T-helper 2 cell treated with Interferon-gamma antibody and Interleukin-4, amounts not matched to agents 100 ng/mL and 5 ng/mL, for 36 hours (primary cell): ENCODE measurements at regions not wholly inside any gene's neighbourhood (a gene's known extent, or its start where the extent isn't known, plus 50 kb on each side); places are given as distances from the start of the nearest gene placed in this dataset.

Experiments
- intact Hi-C: fragments of 100-400 bp; cut with micrococcal nuclease; formaldehyde crosslinking; loops from one replicate; pipeline ENCODE4 v1.15.1; 2023

DNA sequence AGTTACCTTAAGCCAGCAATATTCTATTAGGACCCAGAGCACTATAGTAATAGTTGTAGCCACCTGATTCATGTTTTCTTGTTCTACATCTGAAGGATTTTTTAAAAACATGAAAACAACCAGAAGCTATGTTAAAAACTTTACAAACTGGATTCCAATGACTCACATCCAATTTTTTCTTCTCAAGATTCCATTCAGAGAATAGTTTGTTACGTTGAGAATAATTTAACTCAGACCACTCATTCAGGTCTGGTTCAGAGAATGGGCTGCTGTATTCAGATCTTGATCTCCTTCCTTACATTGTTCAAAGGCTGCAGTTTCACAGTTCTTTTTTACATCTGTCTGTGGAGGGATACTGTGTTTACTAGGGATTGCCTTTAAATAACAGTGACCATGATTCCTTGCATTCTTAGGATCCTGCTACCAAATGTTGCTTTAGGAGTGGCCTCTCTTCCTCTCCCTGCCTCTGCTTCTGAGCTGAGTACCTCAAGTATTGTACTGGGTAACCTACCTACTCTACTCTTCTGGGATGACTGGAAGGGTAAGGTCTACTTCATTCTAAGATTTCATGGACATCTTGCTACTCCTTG lies 448.0 kb upstream of the FBXO33 start:
- intact Hi-C loops, result no loop called here

DNA sequence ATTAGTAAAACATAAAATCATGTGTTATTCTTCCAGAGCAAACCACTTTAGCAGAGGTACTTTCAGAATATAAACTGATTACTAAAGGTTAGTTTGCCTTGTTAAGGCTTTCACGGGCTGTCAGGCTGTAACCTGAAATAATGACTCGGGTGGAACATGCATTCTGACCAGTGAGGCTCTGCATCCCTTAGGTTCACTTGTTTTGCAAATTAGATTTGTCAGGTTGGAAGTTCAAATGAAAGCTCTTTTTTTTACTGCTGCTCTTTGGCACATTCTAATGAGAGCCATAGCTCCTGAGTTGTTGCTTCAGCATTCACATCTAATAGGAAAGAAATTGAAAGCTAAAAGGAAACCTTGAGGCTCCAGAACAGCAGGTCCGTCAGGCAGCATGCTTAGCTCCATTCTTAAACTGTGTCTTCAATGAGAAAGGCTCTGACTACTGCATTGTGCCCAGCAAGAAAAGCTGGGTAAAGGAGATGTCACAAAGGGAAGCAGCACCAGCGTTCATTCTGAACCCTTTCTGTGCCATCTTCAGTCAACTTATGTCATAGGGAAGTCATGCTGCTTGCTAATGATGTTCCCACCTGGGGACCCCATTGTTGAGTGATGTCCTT lies 445.5 kb upstream of the FBXO33 start:
- intact Hi-C loops, result no loop called here

DNA sequence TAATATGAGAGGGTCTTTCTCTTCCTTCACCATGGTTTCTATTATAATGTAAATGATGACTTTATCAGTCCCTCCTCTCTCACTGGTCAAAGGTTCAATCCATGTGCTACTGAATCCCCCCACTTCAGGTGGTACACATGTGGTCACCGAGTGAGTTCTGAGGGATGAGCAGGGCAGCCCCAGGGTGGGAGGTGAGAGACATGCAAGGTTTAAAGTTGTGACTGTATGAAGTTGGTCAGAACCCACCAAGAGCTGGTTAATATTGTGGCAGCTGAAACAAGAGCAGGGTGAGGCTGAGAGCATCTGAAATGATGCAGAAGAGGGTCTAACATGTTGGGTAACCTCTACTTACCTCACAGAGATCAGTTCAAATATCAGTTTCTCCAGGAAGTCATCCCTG lies 444.7 kb upstream of the FBXO33 start:
- intact Hi-C loops, result no loop called here

DNA sequence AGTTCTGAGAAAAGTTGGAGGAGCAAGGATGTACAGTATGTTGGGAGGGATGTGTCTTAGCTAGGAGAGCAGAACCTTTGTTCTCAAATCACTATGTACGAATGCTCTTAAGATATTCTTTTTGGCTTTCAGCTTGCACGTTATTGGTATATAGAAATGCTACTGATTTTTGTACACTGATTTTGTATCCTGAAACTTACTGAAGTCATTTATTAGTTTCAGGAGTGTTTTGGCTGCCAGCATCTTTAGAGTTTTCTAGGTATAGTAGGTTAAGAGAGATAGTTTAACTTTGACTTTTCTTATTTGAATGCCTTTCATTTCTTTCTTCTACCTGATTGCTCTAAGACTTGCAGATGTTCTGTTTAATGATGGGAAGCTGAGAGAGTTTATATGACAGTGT lies 442.8 kb upstream of the FBXO33 start:
- intact Hi-C loops, result no loop called here

DNA sequence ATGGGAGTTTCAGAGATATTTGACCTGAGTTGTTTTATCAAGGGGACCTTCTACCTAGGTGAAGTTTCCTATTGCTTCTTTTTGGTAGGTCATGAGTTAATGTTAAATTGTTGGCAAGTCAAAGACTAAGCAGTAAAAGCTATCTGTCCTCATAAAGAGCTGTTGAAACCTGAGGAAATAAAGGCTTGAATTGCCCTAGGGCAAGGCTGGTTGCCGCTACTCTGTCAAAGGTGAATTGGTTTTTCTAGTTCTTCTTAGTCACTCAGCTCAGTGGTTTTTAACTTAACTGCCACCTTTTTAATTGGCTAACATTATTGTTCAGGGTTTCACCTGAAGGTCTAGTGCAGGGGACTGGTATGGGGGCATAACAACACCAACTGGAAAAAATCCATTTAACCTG lies 441.6 kb upstream of the FBXO33 start:
- intact Hi-C loops, result no loop called here

DNA sequence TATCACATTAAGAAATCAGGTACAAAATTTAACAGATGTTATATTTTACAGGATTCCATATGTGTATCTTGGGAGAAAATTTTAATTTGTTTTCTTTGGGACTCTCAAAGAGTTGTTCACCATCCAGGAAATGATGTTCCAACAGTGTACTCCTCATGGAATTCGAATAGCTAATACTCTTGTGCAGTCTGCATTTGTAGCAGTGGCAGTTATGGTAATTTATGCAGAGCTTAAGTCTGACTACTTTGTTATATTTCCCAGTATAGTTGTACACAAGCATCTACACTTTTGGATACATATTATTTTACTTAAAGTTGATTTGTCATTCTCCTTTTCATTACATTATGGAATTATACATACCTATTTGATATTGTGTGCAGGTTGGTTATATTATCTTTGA lies 436.7 kb upstream of the FBXO33 start:
- intact Hi-C loops, result no loop called here

DNA sequence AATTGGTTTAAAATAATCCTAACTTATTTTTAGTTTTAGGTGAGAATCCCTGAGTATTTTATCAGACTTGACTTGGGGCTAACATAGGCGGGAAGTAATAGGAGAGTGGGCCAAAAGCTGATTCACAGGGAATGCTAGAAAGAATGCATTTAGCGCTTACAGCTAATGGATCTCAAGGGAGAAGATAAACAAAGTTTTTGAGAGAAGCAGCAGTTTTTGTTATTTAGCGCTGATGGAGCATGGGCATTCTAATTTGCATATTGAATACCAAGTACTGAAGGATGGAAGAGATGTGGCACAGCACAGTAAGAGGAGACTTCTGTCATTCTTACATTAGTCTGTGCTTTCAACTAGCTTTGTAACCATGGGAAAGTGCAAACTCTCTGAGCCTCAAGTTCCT lies 436.0 kb upstream of the FBXO33 start:
- intact Hi-C loops, result no loop called here

DNA sequence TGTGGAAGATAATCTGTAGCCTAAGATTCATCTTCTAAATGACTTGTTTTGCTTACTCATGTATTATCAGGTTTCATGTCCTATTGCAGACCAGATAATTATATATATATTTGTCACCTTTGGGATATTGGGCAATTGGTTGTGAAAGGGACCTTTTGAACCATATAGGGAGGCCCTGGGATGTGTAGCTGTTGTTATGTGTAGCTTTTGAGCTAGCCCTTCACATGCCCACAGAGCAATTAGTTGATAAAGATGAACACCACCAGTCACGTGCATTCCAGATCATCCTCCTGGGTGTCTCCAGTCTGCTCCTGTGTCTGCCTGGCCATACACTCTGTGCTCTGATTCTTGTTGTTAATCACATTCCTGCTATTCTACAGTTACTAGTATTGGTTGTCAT lies 431.2 kb upstream of the FBXO33 start:
- intact Hi-C loops, result no loop called here

DNA sequence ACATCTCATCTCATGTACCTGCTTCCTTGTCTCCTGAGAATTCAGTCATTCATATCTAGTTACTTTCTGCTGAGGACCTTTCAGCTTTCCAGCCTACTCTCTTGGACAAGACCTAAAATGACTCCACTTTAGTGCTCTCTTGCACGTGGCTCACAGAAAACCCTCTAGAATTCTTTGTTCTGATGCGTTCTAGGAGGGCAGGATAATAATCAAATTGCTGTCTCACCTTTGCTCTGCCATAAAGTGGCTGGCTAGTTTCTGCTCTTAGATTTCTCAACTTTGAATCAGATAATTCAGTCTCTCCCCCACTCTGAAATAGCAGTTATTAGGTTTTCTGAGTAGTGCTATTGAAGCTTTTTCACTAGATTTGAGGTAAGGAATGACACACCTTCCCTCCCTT lies 429.5 kb upstream of the FBXO33 start:
- intact Hi-C loops, result no loop called here

DNA sequence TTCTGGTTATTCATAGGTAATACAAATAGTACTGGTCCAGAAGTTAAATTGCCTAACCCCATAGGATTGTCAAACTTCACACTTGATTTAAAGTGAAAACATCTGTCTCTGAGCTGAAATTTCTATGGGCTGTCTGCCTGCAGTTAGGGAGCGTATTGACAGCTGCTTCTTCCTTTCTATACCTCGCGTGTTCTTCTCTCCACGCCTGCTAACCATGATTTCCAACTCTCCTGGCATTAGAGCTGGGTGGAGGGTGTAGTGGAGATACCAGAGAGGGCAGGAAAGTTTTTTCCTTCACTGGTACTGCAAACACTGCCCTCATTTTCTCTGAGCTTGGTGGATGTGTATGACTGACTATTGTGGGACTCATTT lies 429.0 kb upstream of the FBXO33 start:
- intact Hi-C loops, result no loop called here

DNA sequence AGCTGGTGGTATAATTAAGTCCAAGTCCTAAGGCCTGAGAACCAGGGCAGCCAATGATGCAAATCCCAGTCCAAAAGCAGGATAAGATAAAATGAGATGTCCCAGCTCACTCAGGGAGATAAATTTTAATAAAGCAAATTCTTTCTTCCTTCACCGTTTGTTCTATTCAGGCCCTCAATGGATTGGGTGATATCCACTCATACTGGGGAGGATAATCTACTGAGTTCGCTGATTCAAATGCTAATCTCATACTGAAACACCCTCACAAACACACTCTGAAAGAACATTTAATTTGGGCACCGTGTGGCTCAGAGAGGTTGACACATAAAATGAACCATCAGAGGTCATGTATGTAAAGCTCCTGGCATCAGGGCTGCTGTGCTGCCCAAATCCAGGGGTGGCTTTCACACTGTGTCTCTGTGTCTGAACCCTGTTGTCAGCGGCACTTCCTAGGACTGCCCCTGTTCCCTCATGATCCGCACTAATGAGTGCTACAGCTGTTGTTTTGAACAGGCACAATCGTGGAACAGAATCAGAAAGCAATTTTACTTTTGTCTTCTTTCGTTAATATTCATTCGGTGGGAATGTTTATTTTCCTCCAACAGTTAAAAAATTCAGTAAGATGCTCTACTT lies 428.5 kb upstream of the FBXO33 start:
- intact Hi-C loops, result no loop called here

DNA sequence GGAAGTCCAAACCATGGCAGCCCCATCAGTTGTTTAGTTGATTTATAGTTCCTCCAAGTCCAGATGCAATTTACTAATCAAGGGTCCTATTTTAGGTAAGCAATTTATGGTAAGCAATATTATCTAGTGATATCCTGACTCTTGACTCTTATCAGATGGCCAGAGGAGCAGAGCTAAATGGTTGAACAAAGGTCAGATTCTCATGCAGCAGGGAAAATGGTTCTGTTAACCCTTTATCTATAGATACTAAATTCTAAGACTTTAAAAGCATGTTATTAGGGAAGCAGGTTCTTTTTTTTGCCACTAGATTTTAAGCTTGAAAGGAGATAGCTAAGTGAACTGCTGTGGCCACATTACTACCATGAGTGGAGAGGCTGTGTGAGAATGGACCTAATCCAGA lies 427.1 kb upstream of the FBXO33 start:
- intact Hi-C loops, result no loop called here

DNA sequence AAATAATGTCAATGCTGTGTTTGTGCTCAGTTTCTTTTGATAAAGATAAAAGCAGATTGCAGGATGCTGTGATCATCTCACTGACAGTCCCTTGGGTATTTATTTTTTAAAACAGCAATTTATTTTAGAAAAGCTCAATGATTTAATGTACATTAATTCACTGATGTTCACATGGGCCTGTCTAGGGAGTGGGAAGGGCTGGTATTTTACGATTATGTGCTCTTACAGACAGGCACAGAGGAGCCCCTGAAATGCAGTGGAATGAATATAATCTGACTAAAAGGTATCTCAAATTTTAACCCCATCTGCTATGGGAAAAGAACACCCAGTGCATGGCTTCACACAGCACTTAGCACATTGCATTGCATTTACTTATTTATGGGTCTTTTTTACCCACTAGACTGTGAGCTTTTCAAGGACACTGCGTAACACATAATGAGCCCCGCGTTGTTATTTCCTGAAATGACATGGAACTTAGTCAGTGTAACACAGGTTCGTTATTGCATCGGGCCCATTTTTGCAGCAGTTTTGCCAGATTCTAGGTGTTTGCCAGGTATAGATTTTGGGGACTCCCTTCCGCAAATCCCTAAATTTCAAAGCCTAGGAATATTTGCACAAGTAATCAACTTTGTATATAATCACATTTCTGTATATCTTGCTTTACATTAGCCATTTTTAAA lies 425.3 kb upstream of the FBXO33 start:
- intact Hi-C loops, result no loop called here

DNA sequence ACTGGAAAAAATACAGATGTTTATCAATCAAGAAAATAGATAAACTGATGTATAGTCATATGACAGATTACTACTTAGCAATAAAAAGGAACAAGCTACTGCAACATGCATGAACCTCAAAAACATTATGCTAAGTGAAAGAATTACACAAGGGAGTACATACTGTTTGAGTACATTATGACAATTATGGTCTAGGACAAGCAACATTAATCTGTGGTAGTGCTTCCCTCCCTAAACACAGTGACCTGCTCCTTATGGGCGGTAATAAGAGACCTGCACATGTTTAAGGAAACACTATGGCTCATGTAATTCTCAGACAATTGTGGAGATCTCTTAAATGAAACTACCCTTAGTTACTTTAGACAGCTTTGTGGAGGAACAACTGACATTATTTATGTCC lies 421.2 kb upstream of the FBXO33 start:
- intact Hi-C loops, result no loop called here

DNA sequence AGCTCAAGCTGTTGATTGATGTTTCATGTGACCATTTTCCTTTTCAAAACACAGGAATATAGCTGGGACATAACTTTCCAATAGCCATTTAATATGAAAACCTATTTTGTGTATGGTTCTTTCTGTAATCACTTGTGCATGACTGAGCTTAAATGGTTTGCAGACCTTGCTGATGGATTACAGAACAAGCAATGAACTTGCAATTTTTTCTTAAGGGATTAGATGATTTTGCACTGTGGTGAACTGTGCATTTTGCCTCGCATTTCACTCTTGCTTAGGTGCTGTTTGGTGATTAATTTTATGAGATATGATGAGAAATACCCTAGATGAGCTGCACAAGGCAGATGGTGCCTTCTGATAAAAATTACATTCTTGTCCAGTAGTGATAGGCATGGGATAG lies 419.0 kb upstream of the FBXO33 start:
- intact Hi-C loops, result no loop called here

DNA sequence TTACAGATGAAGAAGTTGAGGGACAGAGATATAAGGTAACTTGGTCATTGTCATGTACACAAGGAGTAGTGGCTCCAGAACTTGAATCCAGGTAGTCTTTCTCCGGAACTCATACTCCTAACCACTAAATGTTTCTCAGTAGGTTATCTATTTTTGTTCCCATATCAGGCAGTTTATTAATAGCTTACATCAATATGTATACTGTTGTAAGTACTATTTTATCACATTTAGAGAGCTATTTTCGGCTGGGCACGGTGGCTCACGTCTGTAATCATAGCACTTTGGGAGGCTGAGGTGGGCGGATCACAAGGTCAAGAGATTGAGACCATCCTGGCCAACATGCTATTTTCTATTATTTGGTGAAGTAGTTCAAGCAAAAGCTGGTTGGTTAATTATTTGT lies 415.6 kb upstream of the FBXO33 start:
- intact Hi-C loops, result no loop called here

DNA sequence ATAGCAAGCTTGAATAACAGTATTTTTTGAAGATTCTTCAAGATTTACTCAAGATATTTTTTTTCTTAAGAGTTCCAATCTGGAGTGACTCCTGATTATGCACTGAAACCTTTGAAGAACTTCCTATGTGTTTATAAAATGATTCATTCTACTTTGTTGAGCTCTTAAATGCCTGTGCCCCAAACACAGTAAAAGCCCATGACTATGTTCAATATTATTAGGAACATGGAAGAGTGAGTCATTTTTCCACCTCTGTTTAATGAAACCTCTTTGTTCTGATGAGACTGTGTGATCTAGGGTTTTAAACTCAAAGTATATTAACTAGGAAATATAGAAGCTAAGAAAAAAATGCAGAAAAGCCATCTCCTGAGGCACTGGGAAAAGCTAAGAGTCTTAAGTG lies 415.0 kb upstream of the FBXO33 start:
- intact Hi-C loops, result no loop called here

DNA sequence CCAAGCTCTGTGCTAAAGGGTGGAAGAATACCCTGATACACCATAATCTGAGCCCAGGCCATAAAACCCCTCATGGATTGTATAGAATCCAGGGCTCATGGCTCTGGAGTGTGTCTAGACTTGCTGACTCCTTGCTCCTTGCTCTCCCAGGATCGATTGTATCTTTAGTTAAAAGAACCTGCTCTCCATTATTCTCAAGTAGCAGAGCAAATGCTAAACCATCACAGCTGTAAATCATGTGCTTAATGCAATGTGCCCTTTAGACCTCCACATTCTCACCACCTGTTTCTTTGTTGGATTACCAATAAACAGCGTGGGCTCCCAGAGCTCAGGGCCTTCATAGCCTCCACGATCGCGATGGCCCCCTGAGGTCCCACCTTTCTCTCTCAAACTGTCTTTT lies 411.6 kb upstream of the FBXO33 start:
- intact Hi-C loops, result no loop called here

DNA sequence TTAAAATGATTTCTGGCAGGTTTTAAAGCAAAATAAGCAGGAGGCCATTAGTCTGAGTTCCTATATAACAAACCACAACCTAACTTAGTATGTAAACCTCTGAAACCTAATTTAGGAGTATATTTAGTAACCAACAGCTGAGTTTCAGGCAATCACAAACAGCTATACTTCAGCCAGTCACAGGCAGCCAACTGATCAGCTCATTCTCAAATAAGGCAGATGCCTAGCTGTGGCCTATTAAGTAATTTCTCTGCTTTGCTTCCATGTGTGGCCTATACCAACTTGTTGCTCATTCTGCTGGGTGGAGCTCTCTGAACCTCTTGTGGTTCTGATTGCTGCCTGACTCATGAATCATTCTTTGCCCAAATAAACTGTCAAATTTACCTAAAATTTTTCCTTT lies 408.9 kb upstream of the FBXO33 start:
- intact Hi-C loops, result no loop called here

DNA sequence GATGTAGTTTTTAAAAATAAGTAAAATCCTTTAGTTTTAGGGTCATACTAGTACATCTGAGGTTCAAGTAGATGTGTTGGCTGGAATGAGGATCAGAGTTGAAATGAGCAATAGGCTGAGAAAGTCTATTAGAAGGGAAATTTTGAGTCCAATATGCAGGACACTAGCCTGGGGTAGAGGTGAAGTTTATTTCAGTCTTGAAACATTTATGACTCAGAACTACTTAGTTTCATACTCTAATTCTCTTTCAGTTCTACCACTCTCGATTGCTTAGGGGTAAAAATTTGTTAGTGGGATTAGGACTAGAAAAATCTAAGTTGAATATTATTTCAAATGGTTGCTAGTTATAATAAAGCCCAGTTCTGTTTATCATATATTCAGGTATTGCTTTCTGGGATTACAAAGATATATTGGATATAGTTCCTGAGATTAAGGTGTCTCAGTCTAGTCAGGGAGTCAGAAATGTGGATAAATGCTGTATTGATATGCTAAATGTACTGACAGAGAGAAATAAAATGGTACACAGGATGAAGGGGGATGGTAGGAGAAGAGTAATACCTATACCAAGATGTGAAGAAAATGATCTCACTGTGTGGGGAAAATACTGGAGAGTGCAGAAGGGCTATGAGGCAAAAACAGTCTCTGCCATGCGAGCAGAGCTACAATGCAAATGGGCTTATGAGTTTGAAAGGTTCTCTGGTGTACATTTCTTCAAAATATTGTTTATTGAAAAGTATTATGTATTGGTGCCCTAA lies 395.8 kb upstream of the FBXO33 start:
- intact Hi-C loops, result no loop called here

DNA sequence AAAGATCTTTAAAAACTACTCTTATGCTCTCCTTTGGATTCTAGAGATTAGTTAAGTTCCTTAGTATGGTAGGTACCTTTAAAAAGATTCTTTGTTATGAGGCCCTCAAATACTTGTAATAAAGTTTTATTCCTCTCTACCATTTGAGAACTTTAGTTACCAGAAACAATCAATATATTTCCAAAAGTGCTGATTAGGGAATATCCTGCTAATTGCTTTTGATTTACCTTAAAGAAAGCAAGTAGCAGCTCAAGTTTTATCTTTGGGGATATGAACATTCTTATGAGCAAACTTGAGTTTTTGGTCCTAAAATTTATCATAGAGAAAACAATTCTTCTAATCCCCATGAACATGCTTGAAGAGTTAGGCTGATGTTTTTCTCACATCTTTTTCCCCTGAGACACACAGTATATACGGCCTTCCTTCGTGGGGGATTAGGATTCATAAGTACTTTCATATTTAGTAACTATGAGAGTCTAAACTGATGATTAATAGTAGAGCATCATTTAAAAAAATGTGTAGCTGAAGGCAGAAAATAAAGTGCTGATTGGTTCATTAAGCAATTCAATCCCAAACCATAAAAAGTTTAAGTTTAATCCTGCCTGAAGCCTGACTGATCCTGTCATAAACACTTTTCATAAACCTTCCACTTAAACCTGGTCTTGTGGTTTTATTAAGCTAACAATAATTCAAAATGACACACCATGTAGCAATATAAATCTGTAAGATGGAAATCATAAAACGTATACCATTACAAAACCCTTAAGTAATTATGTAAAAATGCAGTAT lies 380.5 kb upstream of the FBXO33 start:
- intact Hi-C loops, result no loop called here
